ENCODE measurements at regions not wholly inside any gene's neighbourhood (a gene's known extent, or its start where the extent isn't known, plus 50 kb on each side); places are given as distances from the start of the nearest gene placed in this dataset.

DNA sequence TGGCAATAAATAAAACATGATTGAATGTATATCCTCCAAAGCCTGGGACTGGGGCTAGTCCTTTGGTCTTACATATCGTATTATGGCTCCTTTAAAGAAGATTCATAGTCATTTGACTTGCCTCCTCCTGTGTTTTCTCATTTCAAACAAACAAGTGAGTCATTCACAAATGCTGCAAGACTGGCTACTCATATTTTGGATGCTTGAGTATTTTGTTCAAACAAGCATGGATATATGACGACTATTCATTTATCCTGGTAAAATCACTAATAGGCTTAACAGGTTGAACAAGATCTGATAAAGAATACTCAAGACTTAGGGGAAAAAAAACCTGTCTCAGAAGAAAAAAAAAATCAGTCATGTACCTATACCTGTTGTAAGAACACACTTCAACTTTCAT lies 111.1 kb upstream of the CCDC28A start:
- Histone ChIP-seq H4K20me1 (replicated peaks; ENCODE audit: control insufficient read depth, extremely low read depth, insufficient read depth, low read length) (peaks cover under 1% of the 10 kb centered on the region), H3K27me3 (ENCODE audit: control insufficient read depth in 2 of 2, insufficient read depth in 2 of 2, low read length in 2 of 2) (no peaks in the 10 kb centered on the region), H3K27ac (ENCODE audit: insufficient read depth, low read depth, low read length) (no peak overlapping the region), H3K9me1 (replicated peaks; ENCODE audit: control insufficient read depth, extremely low read depth, insufficient read depth, low read length) (no peaks in the 10 kb centered on the region), H3K9me3 (replicated peaks; ENCODE audit: control insufficient read depth, insufficient read depth, low read length) (no peaks in the 10 kb centered on the region), H3K36me3 (ENCODE audit: control insufficient read depth in 2 of 2, extremely low read depth in 1 of 2, insufficient read depth in 2 of 2, low read length in 2 of 2) (no peaks in the 10 kb centered on the region), H2AFZ (ENCODE audit: low read depth, low read length) (no peak overlapping the region), H3K4me1 (ENCODE audit: control insufficient read depth, extremely low read depth, insufficient read depth, low read length) (no peaks in the 10 kb centered on the region), H3K79me2 (ENCODE audit: control insufficient read depth, insufficient read depth, low read length) (peaks cover 73% of the 10 kb centered on the region), H3K4me2 (ENCODE audit: insufficient read depth, low read length) (no peak overlapping the region), H3K4me3 (replicated peaks in 1 of 3; ENCODE audit: insufficient read depth in 1 of 3, low read depth in 1 of 3, low read length in 3 of 3) (no peak overlapping the region), H3K9ac (replicated peaks; ENCODE audit: extremely low read depth, insufficient read depth, low read length) (no peak overlapping the region)
- ChIA-PET POLR2A (no interaction called here), CTCF (no interaction called here)
- FAIRE-seq (peak; percentile 31), DNase-seq (ENCODE audit: low read depth, low spot score) (no peak)
- no peak for TF ChIP-seq CTCF (IDR thresholded peaks at IDR 0.05; ENCODE audit: extremely low read depth in 1 of 2, insufficient read depth in 1 of 2, low read depth in 1 of 2, low read length in 2 of 2)
- no peak for TF ChIP-seq GATA2 (IDR thresholded peaks at IDR 0.05; ENCODE audit: insufficient read depth, insufficient read length, low read depth, low read length)
- TF ChIP-seq POLR2AphosphoS5 (IDR thresholded peaks at IDR 0.05; ENCODE audit: insufficient read depth, low read depth, low read length): no peak
- peak; percentile 17 for TF ChIP-seq FOS (IDR thresholded peaks at IDR 0.05; ENCODE audit: borderline replicate concordance, insufficient read depth, low read length)
- BruUV-seq (replicated peaks): no TSS peak
- intact Hi-C loops (cut with micrococcal nuclease) (no loop called here), dilution Hi-C loops (cut with MboI; ENCODE audit: extremely low pct_ligation_motif_present, low sequenced_read_pairs) (no loop called here)

- TF ChIP-seq, protein P1, sequence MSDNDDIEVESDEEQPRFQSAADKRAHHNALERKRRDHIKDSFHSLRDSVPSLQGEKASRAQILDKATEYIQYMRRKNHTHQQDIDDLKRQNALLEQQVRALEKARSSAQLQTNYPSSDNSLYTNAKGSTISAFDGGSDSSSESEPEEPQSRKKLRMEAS (IDR thresholded peaks at IDR 0.05; ENCODE audit: insufficient read depth, insufficient read length): no peak
- TF ChIP-seq CTCF (IDR thresholded peaks at IDR 0.05; ENCODE audit: extremely low read depth in 1 of 2, insufficient read depth in 1 of 2, low read depth in 1 of 2, low read length in 2 of 2) (no peak), EZH2 (IDR thresholded peaks at IDR 0.05; ENCODE audit: borderline replicate concordance, low read depth, low read length, severe bottlenecking) (no peak), POLR2A (IDR thresholded peaks at IDR 0.05; ENCODE audit: low read depth, low read length) (no peak)
- no peak overlapping the region for H3K27ac ChIP-seq (ENCODE audit: insufficient read depth, low read depth, low read length)
- no peaks in the 10 kb centered on the region for H3K27me3 ChIP-seq (ENCODE audit: control insufficient read depth in 2 of 2, insufficient read depth in 2 of 2, low read length in 2 of 2)
- FAIRE-seq (no peak), DNase-seq (ENCODE audit: low read depth, low spot score) (no peak)
- dilution Hi-C loops (cut with MboI; ENCODE audit: extremely low pct_ligation_motif_present, low sequenced_read_pairs): no loop called here
- H3K4me3 ChIP-seq (replicated peaks in 1 of 3; ENCODE audit: insufficient read depth in 1 of 3, low read depth in 1 of 3, low read length in 3 of 3): no peak overlapping the region
- no peaks in the 10 kb centered on the region for H3K4me1 ChIP-seq (ENCODE audit: control insufficient read depth, extremely low read depth, insufficient read depth, low read length)
- H3K9ac ChIP-seq (replicated peaks; ENCODE audit: extremely low read depth, insufficient read depth, low read length): no peak overlapping the region
- H3K9me1 ChIP-seq (replicated peaks; ENCODE audit: control insufficient read depth, extremely low read depth, insufficient read depth, low read length): no peaks in the 10 kb centered on the region
- ChIA-PET POLR2A (no interaction called here), CTCF (interaction anchor here (0.8 to 1.5 kb wide), 7 partner anchors 9 to 70 kb away, joined by 3 to 14 read pairs (median 4); no protein-coding TSS in a partner anchor)
- H2AFZ ChIP-seq (ENCODE audit: low read depth, low read length): no peak overlapping the region
- BruUV-seq (replicated peaks): no TSS peak
- intact Hi-C loops (cut with micrococcal nuclease): no loop called here
- no peaks in the 10 kb centered on the region for H3K9me3 ChIP-seq (replicated peaks; ENCODE audit: control insufficient read depth, insufficient read depth, low read length)
- no peaks in the 10 kb centered on the region for H3K36me3 ChIP-seq (ENCODE audit: control insufficient read depth in 2 of 2, extremely low read depth in 1 of 2, insufficient read depth in 2 of 2, low read length in 2 of 2)
- H3K4me2 ChIP-seq (ENCODE audit: insufficient read depth, low read length): no peak overlapping the region
- H3K79me2 ChIP-seq (ENCODE audit: control insufficient read depth, insufficient read depth, low read length): peaks cover 75% of the 10 kb centered on the region
- H4K20me1 ChIP-seq (replicated peaks; ENCODE audit: control insufficient read depth, extremely low read depth, insufficient read depth, low read length): peaks cover 3% of the 10 kb centered on the region
Observed at GRCh38 chr6:138663892-138664291, 109.7 kb upstream of the CCDC28A start.

Data from endothelial cell of umbilical vein (primary cell).